Sigmoid colon (tissue), 6 donors: ENCODE measurements at regions not wholly inside any gene's neighbourhood (a gene's known extent, or its start where the extent isn't known, plus 50 kb on each side); places are given as distances from the start of the nearest gene placed in this dataset.
"Not testable (repeated sequence)": the region's sequence is repeated elsewhere in the genome, so short reads cannot be mapped to it uniquely, and the experiment has no call there.

Source experiments
- DNase-seq: peaks from one replicate; pipeline ENCODE4 v3.0.0-alpha.2; 2019
- H3K27ac ChIP-seq, 4 donors: fragments of 200-600 bp; sonication (generic); one replicate each; pipeline ENCODE4 v1.5.1; 2016 to 2019; ENCODE audit warnings: mild to moderate bottlenecking in 1 of 4
- H3K27me3 ChIP-seq, 3 donors: fragments of 200-600 bp; sonication (generic); one replicate each; pipeline ENCODE4 v1.5.1; 2019; ENCODE audit warnings: mild to moderate bottlenecking in 1 of 3
- H3K36me3 ChIP-seq, 4 donors: fragments of 200-600 bp; sonication (generic); one replicate each; pipeline ENCODE4 v1.5.1; 2016 to 2019
- H3K4me1 ChIP-seq, 4 donors: fragments of 200-600 bp; sonication (generic); one replicate each; pipeline ENCODE4 v1.5.1; 2017 to 2019
- H3K4me3 ChIP-seq, 4 donors: fragments of 200-600 bp; sonication (generic); one replicate each; pipeline ENCODE4 v1.5.1; 2017 to 2019; ENCODE audit warnings: mild to moderate bottlenecking in 2 of 4, moderate library complexity in 1 of 4
- H3K9me3 ChIP-seq, 4 donors: fragments of 200-600 bp in 3 of 4; sonication (generic) in 3 of 4; one replicate each; pipeline versions ENCODE4 v1.5.1 to v1.6.1; 2013 to 2019
- EP300 ChIP-seq, 4 donors: sonication (generic); formaldehyde crosslinking; IDR thresholded peaks; one replicate each; pipeline ENCODE4 v1.6.1; 2017; ENCODE audit warnings: antibody characterized with exemption in 4 of 4
- POLR2A ChIP-seq, 2 donors: fragments of 450-650 bp; IDR thresholded peaks; one replicate each; pipeline ENCODE4 v1.6.1; 2016; ENCODE audit warnings: antibody characterized with exemption in 2 of 2, mild to moderate bottlenecking in 2 of 2, moderate library complexity in 2 of 2
- POLR2AphosphoS5 ChIP-seq, 4 donors: sonication (generic); formaldehyde crosslinking; IDR thresholded peaks; one replicate each; pipeline ENCODE4 v1.6.1; 2017; ENCODE audit warnings: antibody characterized with exemption in 4 of 4
- WGBS, 2 donors: extraction: QIAGEN DNeasy Blood & Tissue Kit; methylation state at CpG; one replicate each; pipeline ENCODE4 v1.1.7; 2013; 5-methylcytosine and 5-hydroxymethylcytosine counted together
- intact Hi-C: fragments of 100-400 bp; cut with DNase I; formaldehyde crosslinking; loops from one replicate; pipeline ENCODE4 v1.15.1; 2023
- TF ChIP-seq, protein P1 (sequence below), 4 experiments: fragments of 450-650 bp in 3 of 4; fragments of 200-600 bp in 1 of 4; IDR thresholded peaks; one replicate each; pipeline ENCODE4 v1.5.1; 2016 to 2019; ENCODE audit warnings: antibody characterized with exemption in 4 of 4, mild to moderate bottlenecking in 3 of 4, moderate library complexity in 2 of 4
- donor health status: healthy with polysubstance abuse.
- donor health status: healthy.

DNA sequence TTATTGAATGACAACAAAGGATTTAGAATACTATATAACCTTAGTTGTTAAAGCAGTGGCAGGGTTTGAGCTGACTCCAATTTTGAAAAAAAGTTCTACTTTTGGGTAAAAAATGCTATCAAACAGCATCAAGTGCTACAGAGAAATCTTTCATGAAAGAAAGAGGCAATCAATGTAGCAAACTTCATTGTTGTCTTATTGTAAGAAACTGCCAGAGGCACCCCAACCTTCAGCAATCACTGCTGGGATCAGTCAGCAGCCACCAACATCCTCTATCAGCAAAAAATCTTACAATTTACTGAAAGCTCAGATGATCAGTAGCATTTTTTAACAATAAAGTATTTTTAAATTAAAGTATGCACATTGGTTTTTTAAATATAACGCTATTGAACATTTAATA lies 4754.7 kb upstream of the OR11H1 start:
- DNase-seq, H3K4me3 ChIP-seq, H3K27ac ChIP-seq, H3K4me1 ChIP-seq, intact Hi-C loops, H3K36me3 ChIP-seq, H3K27me3 ChIP-seq: not testable (repeated sequence)
- WGBS, 2 donors: 4 to 27% methylated on average over 1 of the region's 1 CpG
- peaks cover 0 to 18% (median 4%) of the 10 kb centered on the region in 4 donors for H3K9me3 ChIP-seq

DNA sequence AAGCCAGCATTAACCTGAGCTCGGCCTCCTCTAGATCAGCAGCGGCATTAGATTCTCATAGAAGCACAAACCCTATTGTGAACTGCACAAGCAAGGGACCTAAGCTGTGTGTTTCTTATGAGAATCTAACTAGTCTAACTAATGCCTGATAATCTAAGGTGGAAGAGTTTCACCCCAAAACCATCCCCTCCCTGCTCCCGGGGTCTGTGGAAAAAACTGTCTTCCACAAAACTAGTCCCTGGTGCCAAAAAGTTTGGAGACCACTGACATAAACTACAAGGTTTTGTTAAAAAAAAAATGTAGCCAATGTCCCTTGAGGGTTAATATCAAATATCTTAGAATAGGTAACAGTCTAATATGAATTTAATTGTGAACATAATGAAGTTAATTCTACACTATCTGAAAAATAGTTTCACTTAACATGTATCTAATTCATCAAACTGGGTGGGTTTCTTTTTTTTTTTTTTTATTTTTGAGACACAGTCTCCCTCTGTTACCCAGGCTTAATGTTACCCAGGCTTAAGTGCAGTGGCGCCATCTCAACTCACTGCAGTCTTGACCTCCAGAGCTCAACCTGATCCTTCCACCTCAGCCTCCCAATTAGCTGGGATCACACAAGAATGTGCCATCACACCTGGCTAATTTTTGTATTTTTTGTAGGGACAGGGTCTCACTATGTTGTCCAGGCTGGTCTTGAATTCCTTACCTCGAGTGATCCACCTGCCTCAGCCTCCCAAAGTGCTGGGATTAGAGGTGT lies 4752.2 kb upstream of the OR11H1 start:
- WGBS, 2 donors: 56 to 60% methylated on average over 5 of the region's 5 CpGs
- H3K27ac ChIP-seq, H3K4me3 ChIP-seq, H3K4me1 ChIP-seq, H3K36me3 ChIP-seq, intact Hi-C loops, DNase-seq, H3K27me3 ChIP-seq: not testable (repeated sequence)
- peaks cover 0 to 25% (median 2%) of the 10 kb centered on the region in 4 donors for H3K9me3 ChIP-seq

DNA sequence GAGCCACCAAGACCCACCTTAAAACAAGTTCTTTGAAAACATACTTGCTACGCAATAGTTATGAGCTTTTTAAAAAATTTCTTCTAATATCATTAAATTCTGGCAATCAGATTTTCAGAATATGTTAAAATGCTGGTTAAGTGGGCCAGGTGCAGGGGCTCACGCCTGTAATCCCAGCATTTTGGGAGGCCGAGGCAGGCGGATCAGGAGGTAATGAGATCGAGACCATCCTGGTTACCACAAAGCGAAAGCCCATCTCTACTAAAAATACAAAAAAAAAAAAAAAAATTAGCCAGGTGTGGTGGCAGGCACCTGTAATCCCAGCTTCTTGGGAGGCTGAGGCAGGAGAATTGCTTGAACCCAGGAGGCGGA lies 4751.6 kb upstream of the OR11H1 start:
- H3K4me3 ChIP-seq, H3K27ac ChIP-seq, DNase-seq, intact Hi-C loops, H3K27me3 ChIP-seq, H3K36me3 ChIP-seq, H3K4me1 ChIP-seq: not testable (repeated sequence)
- 63 to 66% methylated on average over 7 of the region's 7 CpGs for WGBS, 2 donors
- peaks cover 0 to 27% (median 2%) of the 10 kb centered on the region in 4 donors for H3K9me3 ChIP-seq

DNA sequence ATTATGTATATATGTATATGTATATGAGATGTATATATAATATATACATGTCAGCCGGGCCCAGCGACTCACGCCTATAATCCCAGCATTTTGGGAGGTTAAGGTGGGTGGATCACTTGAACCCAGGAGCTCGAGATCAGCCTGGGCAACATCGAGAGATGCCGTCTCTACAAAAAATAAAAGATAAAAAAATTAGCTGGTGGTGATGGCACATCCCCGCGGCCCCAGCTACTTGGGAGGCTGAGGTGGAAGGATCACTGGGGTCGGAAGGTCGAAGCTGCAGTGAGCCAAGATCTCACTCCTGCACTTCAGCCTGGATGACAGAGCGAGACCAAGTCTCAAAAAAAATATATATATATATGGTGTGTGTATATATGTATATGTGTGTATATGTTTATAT lies 4750.3 kb upstream of the OR11H1 start:
- H3K27me3 ChIP-seq, H3K4me1 ChIP-seq, H3K4me3 ChIP-seq, intact Hi-C loops, DNase-seq, H3K27ac ChIP-seq, H3K36me3 ChIP-seq: not testable (repeated sequence)
- 73 to 78% methylated on average over 11 of the region's 11 CpGs for WGBS, 2 donors
- peaks cover 0 to 26% (median under 1%) of the 10 kb centered on the region in 4 donors for H3K9me3 ChIP-seq

DNA sequence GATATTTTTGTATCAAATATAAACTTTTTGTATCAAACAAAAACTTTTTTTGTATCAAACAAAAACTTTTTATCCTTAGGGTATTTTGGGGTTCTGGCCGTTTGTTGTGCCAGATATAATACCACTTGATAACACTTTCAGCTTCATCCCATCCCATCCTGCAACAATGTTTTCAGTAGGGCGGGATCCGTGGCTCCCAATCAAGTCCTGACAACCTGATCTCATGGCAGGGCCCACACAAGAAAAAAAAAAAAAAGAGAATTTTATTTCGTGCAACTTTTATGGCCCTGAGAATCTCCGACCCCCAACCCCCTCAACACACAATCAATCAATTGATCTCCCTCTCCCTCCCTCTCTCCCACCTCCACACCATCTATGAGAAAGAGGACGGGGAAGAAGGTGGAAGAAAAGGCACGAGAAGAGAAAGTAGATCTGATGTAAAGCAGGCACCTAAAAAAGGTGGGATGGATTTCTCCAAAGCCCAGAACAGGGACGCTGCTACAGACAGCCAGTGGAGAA lies 4749.6 kb upstream of the OR11H1 start:
- Histone ChIP-seq H3K9me3 (peaks cover 0 to 26% (median under 1%) of the 10 kb centered on the region in 4 donors), H3K4me1 (no peaks in the 10 kb centered on the region), H3K27me3 (no peaks in the 10 kb centered on the region), H3K36me3 (no peaks in the 10 kb centered on the region), H3K27ac (no peak overlapping the region), H3K4me3 (no peak overlapping the region)
- intact Hi-C loops: no loop called here
- 49 to 54% methylated on average over 8 of the region's 8 CpGs for WGBS, 2 donors
- TF ChIP-seq POLR2A (IDR thresholded peaks at IDR 0.05): no peak
- TF ChIP-seq EP300 (IDR thresholded peaks at IDR 0.05): no peak
- TF ChIP-seq POLR2AphosphoS5 (IDR thresholded peaks at IDR 0.05): no peak
- TF ChIP-seq, protein P1, sequence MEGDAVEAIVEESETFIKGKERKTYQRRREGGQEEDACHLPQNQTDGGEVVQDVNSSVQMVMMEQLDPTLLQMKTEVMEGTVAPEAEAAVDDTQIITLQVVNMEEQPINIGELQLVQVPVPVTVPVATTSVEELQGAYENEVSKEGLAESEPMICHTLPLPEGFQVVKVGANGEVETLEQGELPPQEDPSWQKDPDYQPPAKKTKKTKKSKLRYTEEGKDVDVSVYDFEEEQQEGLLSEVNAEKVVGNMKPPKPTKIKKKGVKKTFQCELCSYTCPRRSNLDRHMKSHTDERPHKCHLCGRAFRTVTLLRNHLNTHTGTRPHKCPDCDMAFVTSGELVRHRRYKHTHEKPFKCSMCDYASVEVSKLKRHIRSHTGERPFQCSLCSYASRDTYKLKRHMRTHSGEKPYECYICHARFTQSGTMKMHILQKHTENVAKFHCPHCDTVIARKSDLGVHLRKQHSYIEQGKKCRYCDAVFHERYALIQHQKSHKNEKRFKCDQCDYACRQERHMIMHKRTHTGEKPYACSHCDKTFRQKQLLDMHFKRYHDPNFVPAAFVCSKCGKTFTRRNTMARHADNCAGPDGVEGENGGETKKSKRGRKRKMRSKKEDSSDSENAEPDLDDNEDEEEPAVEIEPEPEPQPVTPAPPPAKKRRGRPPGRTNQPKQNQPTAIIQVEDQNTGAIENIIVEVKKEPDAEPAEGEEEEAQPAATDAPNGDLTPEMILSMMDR (IDR thresholded peaks at IDR 0.05): no peak
- no peak for DNase-seq

DNA sequence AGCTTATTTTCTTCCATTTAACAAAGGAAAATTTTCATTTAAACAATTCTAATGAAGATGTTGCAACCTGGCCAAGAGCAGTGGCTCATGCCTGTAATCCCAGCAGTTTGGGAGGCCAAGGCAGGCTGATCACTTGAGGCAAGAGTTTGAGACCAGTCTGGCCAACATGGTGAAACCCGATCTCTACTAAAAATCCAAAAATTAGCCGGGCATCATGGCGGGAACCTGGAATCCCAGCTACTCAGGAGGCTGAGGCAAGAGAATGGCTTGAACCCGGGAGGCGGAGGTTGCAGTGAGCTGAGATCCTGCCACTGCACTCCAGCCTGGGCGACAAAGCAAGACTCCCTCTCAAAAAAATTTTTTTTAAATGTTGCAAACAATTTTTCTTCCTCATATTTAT lies 4748.8 kb upstream of the OR11H1 start:
- H3K9me3 ChIP-seq: peaks cover 0 to 26% (median under 1%) of the 10 kb centered on the region in 4 donors
- WGBS, 2 donors: 71 to 72% methylated on average over 6 of the region's 6 CpGs
- H3K27me3 ChIP-seq, H3K36me3 ChIP-seq, intact Hi-C loops, DNase-seq, H3K4me3 ChIP-seq, H3K4me1 ChIP-seq, H3K27ac ChIP-seq: not testable (repeated sequence)

DNA sequence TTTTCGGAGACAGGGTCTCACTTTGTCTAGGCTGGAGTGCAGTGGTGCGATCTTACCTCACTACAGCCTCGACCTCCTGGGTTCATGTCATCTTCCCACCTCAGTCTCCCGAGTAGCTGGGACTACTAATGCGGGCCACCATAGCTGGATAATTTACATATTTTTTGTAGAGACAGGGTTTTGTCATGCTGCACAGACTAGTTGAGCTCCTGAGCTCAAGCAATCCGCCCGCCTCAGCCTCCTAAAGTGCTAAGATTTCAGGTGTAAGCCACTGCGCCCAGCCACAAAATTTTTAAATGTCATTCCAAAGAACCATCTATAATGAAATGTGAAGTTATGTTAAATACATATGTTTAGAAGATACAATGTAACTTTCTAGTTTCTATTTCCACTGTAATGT lies 4747.7 kb upstream of the OR11H1 start:
- intact Hi-C loops: no loop called here
- H3K4me1 ChIP-seq: no peaks in the 10 kb centered on the region
- WGBS, 2 donors: 62 to 66% methylated on average over 8 of the region's 8 CpGs
- no peak overlapping the region for H3K27ac ChIP-seq
- TF ChIP-seq POLR2AphosphoS5 (IDR thresholded peaks at IDR 0.05) (no peak), POLR2A (IDR thresholded peaks at IDR 0.05) (no peak), EP300 (IDR thresholded peaks at IDR 0.05) (no peak)
- TF ChIP-seq, protein P1 (IDR thresholded peaks at IDR 0.05): no peak
- H3K36me3 ChIP-seq: no peaks in the 10 kb centered on the region
- no peak for DNase-seq
- H3K27me3 ChIP-seq: no peaks in the 10 kb centered on the region
- H3K4me3 ChIP-seq: no peak overlapping the region
- peaks cover 0 to 22% (median under 1%) of the 10 kb centered on the region in 4 donors for H3K9me3 ChIP-seq
